ENCODE measurements at regions not wholly inside any gene's neighbourhood (a gene's known extent, or its start where the extent isn't known, plus 50 kb on each side); places are given as distances from the start of the nearest gene placed in this dataset.

- no peak for TF ChIP-seq CTCF (conservative IDR thresholded peaks at IDR 0.05; ENCODE audit: low read length)
- TF ChIP-seq EZH2phosphoT487 (IDR thresholded peaks at IDR 0.05; ENCODE audit: borderline replicate concordance, low read depth, low read length): no peak
Measured at GRCh38 chr5:154614595-154614994, 136.6 kb upstream of the HAND1 start.

Measured in OCI-LY7 (cell line).